HEK293T (cell line): ENCODE measurements at regions not wholly inside any gene's neighbourhood (a gene's known extent, or its start where the extent isn't known, plus 50 kb on each side); places are given as distances from the start of the nearest gene placed in this dataset.

Experiments used
- FOXK2 ChIP-seq: fragments of 450-650 bp; IDR thresholded peaks from 2 replicates; pipeline ENCODE4 v1.6.1; 2016; ENCODE audit warnings: mild to moderate bottlenecking
- FOXM1 ChIP-seq: fragments of 450-650 bp; IDR thresholded peaks from 2 replicates; pipeline ENCODE4 v1.6.1; 2017; ENCODE audit warnings: mild to moderate bottlenecking, borderline replicate concordance
- HDGF ChIP-seq: fragments of 450-650 bp; IDR thresholded peaks from 2 replicates; pipeline ENCODE4 v1.6.1; 2017; ENCODE audit warnings: antibody characterized with exemption, borderline replicate concordance
- NFRKB ChIP-seq: fragments of 450-650 bp; IDR thresholded peaks from 2 replicates; pipeline ENCODE4 v1.6.1; 2016; ENCODE audit warnings: mild to moderate bottlenecking, moderate library complexity
- PKNOX1 ChIP-seq: fragments of 450-650 bp; IDR thresholded peaks from 2 replicates; pipeline ENCODE4 v1.6.1; 2016
- SUZ12 ChIP-seq: fragments of 450-650 bp; IDR thresholded peaks from 2 replicates; pipeline ENCODE4 v1.6.1; 2016; ENCODE audit warnings: mild to moderate bottlenecking
- TARDBP ChIP-seq: fragments of 450-650 bp; IDR thresholded peaks from 2 replicates; pipeline ENCODE4 v1.6.1; 2016

DNA sequence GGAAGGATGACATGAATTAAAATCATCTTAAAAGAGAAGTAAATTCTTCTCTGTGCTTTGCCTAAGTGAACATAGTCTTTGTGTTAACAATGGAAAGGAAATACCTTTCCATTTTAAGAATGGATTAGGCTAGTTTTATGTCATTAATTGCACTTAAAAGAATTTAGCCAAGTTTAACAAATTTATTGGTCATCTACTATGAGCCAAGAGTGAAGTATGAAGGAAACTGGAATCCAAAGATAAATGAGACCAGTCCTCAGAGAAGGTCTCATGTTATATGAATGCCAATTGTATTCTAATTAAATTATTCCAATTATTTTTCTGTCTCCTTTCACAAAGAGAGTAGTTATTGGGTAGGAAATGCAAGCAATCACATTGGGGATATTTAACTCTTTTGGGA lies 741.3 kb upstream of the SOX9 start:
- TF ChIP-seq PKNOX1 (no peak), SUZ12 (no peak), FOXM1 (no peak), HDGF (no peak), FOXK2 (no peak), NFRKB (no peak), TARDBP (no peak)
